Effector memory CD8-positive, alpha-beta T cell (primary cell): ENCODE measurements at regions not wholly inside any gene's neighbourhood (a gene's known extent, or its start where the extent isn't known, plus 50 kb on each side); places are given as distances from the start of the nearest gene placed in this dataset.

Experiments
- ATAC-seq: fragments of 150-1000 bp; cut with Tn5 transposase; replicated peaks from 2 replicates; pipeline ENCODE4 v1.10.0; 2021; ENCODE audit warnings: mild to moderate bottlenecking, moderate library complexity
- DNase-seq, 3 experiments: peaks; one replicate each; pipeline ENCODE4 v3.0.0; 2021
- H3K27ac Mint-ChIP-seq, 2 donors: one replicate each; pipeline ENCODE4 v1.8.0; 2022; ENCODE audit warnings: mild to moderate bottlenecking in 2 of 2, mixed read lengths in 2 of 2, moderate library complexity in 2 of 2
- H3K27me3 Mint-ChIP-seq, 2 donors: one replicate each; pipeline ENCODE4 v1.8.0; 2022; ENCODE audit warnings: mixed read lengths in 2 of 2
- H3K36me3 Mint-ChIP-seq: one replicate; pipeline ENCODE4 v1.8.0; 2022; ENCODE audit warnings: mild to moderate bottlenecking, moderate library complexity, mixed read lengths; ENCODE audit not compliant: insufficient read depth
- H3K4me1 Mint-ChIP-seq, 2 donors: one replicate each; pipeline ENCODE4 v1.8.0; 2022; ENCODE audit warnings: low read depth in 2 of 2, mixed read lengths in 2 of 2
- H3K4me3 Mint-ChIP-seq, 2 donors: one replicate each; pipeline ENCODE4 v1.8.0; 2022; ENCODE audit warnings: mild to moderate bottlenecking in 2 of 2, mixed read lengths in 2 of 2, moderate library complexity in 2 of 2
- H3K9me3 Mint-ChIP-seq, 2 donors: one replicate each; pipeline ENCODE4 v1.8.0; 2022; ENCODE audit warnings: mixed read lengths in 2 of 2

DNA sequence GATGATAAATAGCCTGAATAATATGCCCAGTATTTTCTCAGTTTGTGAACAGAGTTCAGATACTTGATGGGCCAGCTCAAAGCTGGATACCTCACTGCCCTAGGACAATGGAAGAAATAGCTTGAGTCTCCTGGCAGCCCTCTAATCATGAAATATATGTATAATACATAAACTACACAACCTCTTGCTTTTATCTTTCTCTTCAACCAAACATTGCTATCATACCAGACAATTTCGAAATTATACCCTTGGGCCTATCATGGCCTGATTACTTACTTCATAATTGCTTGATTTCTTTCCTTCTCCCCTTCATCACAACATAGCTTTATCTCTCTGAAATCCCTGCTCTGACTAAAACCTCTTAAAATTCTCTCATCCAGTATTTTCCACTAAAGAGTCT, 1144.9 kb upstream of the C9orf72 start:
- DNase-seq (no peak), ATAC-seq (no peak)
- H3K4me1 Mint-ChIP-seq = no peaks in the 10 kb centered on the region

DNA sequence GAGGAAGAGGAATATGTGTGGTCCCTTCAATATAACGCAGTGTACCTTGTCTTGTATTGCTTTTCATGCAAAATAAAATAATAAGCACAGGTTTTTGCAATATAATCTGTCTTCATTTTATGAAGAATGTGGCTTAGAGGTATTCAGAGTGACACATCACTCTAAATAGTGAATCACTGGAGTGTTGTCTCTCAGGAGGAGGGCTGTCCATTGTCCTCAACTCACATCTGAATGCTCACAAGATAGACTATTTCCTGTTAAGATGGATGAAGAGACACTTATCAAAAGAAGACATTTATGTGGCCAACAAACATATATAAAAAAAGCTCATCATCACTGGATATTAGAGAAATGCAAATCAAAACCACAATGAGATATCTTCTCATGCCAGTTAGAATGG, 1147.5 kb upstream of the C9orf72 start:
- Mint-ChIP-seq H3K4me1 (no peaks in the 10 kb centered on the region), H3K9me3 (peaks cover 0 to 1% of the 10 kb centered on the region in 2 donors), H3K27me3 (no peaks in the 10 kb centered on the region), H3K36me3 (no peaks in the 10 kb centered on the region), H3K4me3 (no peak overlapping the region), H3K27ac (no peak overlapping the region)
- DNase-seq = no peak
- ATAC-seq = no peak

More for the DNA sequence above, 1144.9 kb upstream of the C9orf72 start:
- Mint-ChIP-seq H3K9me3 (peaks cover 0 to 4% of the 10 kb centered on the region in 2 donors), H3K36me3 (no peaks in the 10 kb centered on the region), H3K4me3 (no peak overlapping the region), H3K27me3 (no peaks in the 10 kb centered on the region), H3K27ac (no peak overlapping the region)

DNA sequence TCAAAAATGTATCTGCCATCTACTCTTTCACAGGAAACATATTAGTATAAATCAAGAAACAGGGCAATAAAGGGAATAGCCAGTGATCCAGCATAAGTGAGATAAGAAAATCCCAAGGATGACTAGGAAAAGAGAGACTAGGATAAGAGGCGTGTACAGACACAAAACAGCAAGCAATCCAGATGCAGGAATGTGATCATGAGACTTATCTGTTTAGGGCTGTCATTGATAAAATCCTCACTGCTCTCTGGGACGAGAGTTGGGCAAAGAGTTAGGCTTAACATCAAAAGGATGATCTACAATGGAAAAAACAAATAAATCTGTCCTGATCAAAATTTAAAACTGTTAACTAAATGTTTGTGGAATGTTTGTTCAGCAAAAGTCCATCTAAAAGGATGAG, 1156.8 kb upstream of the C9orf72 start:
- Mint-ChIP-seq H3K27ac (no peak overlapping the region), H3K4me1 (no peaks in the 10 kb centered on the region), H3K4me3 (no peak overlapping the region), H3K9me3 (peaks cover 4 to 20% of the 10 kb centered on the region in 2 donors), H3K36me3 (no peaks in the 10 kb centered on the region), H3K27me3 (no peaks in the 10 kb centered on the region)
- ATAC-seq = no peak
- DNase-seq = no peak

DNA sequence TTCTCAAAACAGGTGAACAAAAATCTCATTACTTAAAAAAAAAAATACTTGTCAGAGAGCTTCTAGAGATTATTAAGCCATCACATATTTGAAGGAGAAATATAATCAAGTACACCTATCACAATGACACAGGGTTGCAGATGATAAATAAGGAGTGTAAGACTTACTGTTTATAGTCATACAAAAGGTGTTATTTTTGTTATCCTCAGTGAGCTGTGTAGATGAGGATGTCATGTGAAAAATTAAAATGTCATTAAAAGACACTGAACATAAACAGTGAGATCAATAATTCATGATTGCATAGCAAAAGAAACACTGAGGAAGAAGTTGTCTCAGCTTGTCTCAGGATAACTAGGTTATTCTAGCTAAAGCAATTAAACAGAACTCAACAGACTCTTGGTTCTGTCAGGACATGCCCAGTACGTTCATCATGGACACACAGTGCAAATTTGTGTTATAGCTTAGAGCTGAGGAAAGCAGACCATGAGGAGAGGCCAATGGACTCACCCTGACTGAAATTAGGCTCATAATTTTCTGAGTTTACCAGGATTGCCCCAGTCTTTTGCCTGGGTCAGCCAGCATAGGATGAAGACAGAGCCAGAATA, 1162.6 kb upstream of the C9orf72 start:
- no peak for DNase-seq
- H3K9me3 Mint-ChIP-seq = peaks cover 6 to 8% of the 10 kb centered on the region in 2 donors
- no peak for ATAC-seq
- H3K27ac Mint-ChIP-seq = no peak overlapping the region
- no peaks in the 10 kb centered on the region for H3K36me3 Mint-ChIP-seq
- H3K27me3 Mint-ChIP-seq = no peaks in the 10 kb centered on the region
- H3K4me1 Mint-ChIP-seq = no peaks in the 10 kb centered on the region
- no peak overlapping the region for H3K4me3 Mint-ChIP-seq

DNA sequence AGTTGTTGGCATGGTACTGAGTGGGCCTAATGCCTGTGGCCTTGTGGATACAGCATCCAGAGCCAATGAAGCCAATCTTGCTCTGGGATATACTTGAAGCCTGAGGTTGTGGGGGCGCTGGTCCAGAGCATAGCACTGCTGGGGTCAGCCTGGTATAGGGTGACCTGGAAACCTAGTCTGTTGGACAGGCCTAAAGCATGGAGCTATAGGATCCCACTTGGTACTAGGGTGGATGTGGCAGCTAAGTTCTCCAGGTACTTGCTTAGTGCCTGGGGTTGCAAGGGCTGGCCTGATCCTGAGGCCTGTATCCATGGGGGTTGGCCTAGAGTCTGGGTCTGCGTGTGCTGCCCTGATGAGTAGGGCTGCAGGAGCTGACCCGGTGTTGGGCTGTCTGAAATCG, 1168.2 kb upstream of the C9orf72 start:
- ATAC-seq (no peak), DNase-seq (no peak)
- Mint-ChIP-seq H3K9me3 (peaks cover 8 to 23% of the 10 kb centered on the region in 2 donors), H3K27me3 (no peaks in the 10 kb centered on the region), H3K4me1 (no peaks in the 10 kb centered on the region), H3K36me3 (no peaks in the 10 kb centered on the region), H3K27ac (no peak overlapping the region), H3K4me3 (no peak overlapping the region)

DNA sequence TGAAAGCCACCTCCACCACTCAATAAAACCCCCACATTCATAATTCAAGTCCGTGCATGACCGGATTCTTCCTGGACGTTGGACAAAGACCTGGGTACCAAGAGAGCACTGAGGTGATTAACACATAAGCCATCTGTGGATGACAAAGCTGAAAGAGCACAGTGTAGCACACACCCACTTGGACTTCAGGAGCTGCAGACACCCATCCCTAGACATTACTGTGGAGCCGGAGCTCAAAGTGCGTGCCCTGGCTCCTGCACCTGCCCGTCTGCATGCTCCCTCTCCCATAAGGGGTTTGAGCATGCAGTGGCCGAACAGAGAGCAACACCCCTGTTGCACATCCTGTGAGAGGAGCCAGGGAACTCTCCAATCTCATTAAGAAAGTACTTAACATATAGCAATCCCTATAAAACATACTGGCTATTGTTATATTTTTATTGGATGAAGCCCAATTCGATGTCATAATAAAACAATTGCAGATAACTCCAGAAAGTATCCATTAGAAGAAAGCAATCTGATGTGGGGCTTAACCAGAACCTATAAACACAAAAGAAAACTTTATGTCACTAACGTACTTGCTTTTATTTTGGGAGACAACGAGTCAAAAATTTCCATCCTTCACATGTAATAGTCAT, 1174.2 kb upstream of the C9orf72 start:
- Mint-ChIP-seq H3K4me3 (no peak overlapping the region), H3K27me3 (no peaks in the 10 kb centered on the region), H3K4me1 (no peaks in the 10 kb centered on the region), H3K36me3 (no peaks in the 10 kb centered on the region), H3K9me3 (peaks cover 6 to 26% of the 10 kb centered on the region in 2 donors), H3K27ac (no peak overlapping the region)
- DNase-seq (no peak), ATAC-seq (no peak)

DNA sequence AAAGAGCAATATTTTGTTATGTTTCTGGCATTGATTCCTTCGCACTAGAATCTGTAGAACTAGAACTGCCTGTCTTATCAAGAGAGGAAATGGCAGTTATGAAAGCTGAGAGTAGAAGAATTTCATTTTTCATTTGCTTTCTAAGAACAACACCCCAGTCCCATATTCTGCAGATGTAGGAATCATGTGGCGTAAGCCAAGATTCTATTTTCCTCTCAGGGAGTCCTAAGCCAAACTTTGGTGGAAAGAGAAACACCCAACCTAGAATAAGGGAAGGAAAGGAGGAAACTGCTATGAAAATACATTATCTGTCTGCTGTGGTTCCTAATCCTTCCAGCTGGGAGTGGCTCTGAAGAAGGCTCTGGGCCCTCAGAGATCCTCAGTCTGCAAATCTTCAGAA, 1176.9 kb upstream of the C9orf72 start:
- Mint-ChIP-seq H3K27ac (no peak overlapping the region), H3K27me3 (no peaks in the 10 kb centered on the region), H3K4me1 (no peaks in the 10 kb centered on the region), H3K36me3 (no peaks in the 10 kb centered on the region), H3K4me3 (no peak overlapping the region), H3K9me3 (peaks cover 2 to 11% of the 10 kb centered on the region in 2 donors)
- no peak for DNase-seq
- ATAC-seq = no peak

DNA sequence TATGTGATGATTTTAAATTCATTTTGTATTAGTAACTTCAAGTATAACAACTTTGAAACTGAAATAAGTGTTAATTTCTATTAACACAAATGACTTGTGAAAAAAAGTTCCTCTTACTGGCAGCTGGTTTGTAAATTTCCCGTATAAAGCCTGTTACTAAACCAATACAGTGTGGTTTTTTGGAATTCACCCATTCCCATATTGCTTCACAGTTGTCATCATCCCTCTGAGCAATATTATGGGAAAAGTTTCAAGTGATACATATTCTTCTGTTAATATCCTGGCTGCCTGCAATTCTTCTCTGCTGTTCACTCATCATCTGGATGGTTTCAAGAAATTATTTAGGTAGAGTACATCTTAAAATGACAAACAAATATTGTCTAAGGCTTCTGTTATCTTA, 1185.1 kb upstream of the C9orf72 start:
- no peak overlapping the region for H3K4me3 Mint-ChIP-seq
- H3K36me3 Mint-ChIP-seq = peaks cover 4% of the 10 kb centered on the region
- H3K9me3 Mint-ChIP-seq = peaks cover 6 to 11% of the 10 kb centered on the region in 2 donors
- DNase-seq = no peak
- H3K4me1 Mint-ChIP-seq = no peaks in the 10 kb centered on the region
- no peak for ATAC-seq
- H3K27ac Mint-ChIP-seq = no peak overlapping the region
- no peaks in the 10 kb centered on the region for H3K27me3 Mint-ChIP-seq

DNA sequence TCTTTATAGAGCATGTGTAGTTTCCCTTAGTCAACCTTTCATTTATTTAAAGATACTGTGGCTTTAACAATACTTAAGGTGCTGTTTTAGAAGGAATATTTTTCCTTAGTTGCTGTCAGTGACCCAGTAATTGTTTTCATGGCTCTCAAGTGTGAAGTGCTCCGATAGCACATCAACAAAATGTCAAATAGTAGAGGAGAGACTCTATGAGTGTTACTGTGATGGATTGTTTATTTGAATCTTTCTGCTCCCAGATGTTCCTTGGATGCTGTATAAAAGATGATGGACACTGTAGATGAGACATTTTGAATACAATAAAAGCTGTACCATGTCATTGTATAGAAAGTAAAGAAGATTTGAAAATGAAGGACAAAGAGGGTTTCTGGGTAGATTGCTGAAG, 1185.7 kb upstream of the C9orf72 start:
- H3K4me3 Mint-ChIP-seq = no peak overlapping the region
- ATAC-seq = no peak
- H3K9me3 Mint-ChIP-seq = peaks cover 6 to 11% of the 10 kb centered on the region in 2 donors
- H3K27me3 Mint-ChIP-seq = no peaks in the 10 kb centered on the region
- no peak for DNase-seq
- H3K36me3 Mint-ChIP-seq = peaks cover 4% of the 10 kb centered on the region
- no peak overlapping the region for H3K27ac Mint-ChIP-seq
- H3K4me1 Mint-ChIP-seq = no peaks in the 10 kb centered on the region

DNA sequence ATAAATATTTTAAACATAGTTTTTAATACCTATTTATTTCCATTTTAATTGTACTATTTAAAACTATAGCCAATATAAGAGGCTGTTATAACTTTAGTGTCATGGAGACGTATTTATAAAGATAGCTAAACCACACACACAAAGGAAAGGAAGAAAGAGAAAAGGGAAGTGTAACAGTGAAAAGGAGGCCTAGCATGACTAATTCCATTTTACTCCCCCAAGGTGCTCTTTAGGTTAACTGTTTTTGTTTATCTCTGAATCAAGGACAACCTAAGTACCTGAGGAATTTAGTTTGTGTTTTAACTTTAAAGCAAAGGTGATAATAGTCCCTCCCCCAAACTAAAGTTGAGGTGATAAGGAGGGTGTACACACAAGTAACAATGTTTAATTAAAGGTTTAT, 1188.9 kb upstream of the C9orf72 start:
- Mint-ChIP-seq H3K27me3 (no peaks in the 10 kb centered on the region), H3K36me3 (peaks cover 4% of the 10 kb centered on the region), H3K4me1 (no peaks in the 10 kb centered on the region), H3K9me3 (peaks cover 11% of the 10 kb centered on the region in 2 donors), H3K4me3 (no peak overlapping the region), H3K27ac (no peak overlapping the region)
- DNase-seq (no peak), ATAC-seq (no peak)

DNA sequence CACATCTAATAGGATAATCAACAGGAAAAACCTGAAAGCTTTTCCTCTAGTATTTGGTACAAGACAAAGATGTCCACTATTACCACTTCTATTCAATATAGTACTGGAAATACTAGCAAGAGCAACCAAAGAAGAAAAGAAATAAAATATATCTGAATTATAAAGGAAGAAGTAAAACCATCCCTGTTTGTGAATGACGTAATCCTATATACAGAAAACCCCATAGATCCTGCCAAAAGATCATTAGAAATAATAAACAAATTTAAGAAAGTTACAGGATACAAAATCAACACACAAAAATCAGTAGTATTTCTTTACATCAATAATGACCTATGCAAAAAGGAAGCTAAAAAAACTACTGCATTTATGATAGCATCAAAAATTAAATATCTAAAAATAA, 1191.3 kb upstream of the C9orf72 start:
- no peak for ATAC-seq

DNA sequence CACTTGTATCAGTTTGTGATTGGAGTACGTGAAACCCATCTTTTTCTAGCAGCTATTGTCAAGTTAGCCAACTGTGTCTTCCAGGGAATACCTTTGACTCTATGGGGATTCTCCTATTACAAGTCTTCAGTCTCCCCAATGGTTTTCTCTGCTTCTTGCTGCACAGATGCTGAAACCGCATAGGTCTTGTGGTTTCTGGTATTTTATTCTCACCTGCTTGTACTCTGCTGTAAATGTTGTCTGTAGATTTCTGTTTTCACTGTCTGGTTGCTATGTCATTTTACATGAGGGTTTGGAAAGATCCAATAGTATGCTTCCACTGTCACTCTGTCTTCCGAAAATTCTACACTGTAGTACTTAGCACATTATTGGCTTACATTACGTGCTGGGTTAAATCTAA, 1196.9 kb upstream of the C9orf72 start:
- Mint-ChIP-seq H3K27ac (no peak overlapping the region), H3K9me3 (peaks cover 7 to 13% of the 10 kb centered on the region in 2 donors), H3K36me3 (no peaks in the 10 kb centered on the region), H3K4me1 (no peaks in the 10 kb centered on the region), H3K4me3 (no peak overlapping the region), H3K27me3 (no peaks in the 10 kb centered on the region)
- DNase-seq (no peak), ATAC-seq (no peak)

More for the DNA sequence above, 1191.3 kb upstream of the C9orf72 start:
- H3K27ac Mint-ChIP-seq = no peak overlapping the region
- H3K4me3 Mint-ChIP-seq = no peak overlapping the region
- no peak for DNase-seq
- peaks cover 11% of the 10 kb centered on the region in 2 donors for H3K9me3 Mint-ChIP-seq
- no peaks in the 10 kb centered on the region for H3K36me3 Mint-ChIP-seq
- H3K27me3 Mint-ChIP-seq = no peaks in the 10 kb centered on the region
- no peaks in the 10 kb centered on the region for H3K4me1 Mint-ChIP-seq

DNA sequence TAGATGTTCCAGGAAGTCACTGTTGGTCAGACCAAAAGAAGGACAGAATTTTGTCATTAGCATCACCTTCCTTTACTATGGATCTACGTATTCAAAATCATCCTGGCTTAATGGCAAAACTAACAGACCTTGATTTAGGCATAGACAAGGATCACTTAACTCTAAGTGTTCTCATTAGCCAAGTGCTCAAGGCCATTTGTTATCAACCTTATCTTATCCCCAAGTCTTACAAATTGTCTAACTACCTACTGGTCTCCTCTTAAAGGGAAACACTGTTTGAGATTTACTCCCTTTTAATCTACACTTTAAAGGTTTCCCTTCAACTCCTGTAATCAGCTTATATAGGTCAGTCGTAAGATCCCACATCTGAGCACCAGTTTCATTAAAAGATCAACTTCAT, 1197.5 kb upstream of the C9orf72 start:
- H3K27ac Mint-ChIP-seq = no peak overlapping the region
- DNase-seq (no peak), ATAC-seq (no peak)
- H3K27me3 Mint-ChIP-seq = no peaks in the 10 kb centered on the region
- H3K9me3 Mint-ChIP-seq = peaks cover 7 to 10% of the 10 kb centered on the region in 2 donors
- H3K4me1 Mint-ChIP-seq = no peaks in the 10 kb centered on the region
- H3K4me3 Mint-ChIP-seq = no peak overlapping the region
- no peaks in the 10 kb centered on the region for H3K36me3 Mint-ChIP-seq

DNA sequence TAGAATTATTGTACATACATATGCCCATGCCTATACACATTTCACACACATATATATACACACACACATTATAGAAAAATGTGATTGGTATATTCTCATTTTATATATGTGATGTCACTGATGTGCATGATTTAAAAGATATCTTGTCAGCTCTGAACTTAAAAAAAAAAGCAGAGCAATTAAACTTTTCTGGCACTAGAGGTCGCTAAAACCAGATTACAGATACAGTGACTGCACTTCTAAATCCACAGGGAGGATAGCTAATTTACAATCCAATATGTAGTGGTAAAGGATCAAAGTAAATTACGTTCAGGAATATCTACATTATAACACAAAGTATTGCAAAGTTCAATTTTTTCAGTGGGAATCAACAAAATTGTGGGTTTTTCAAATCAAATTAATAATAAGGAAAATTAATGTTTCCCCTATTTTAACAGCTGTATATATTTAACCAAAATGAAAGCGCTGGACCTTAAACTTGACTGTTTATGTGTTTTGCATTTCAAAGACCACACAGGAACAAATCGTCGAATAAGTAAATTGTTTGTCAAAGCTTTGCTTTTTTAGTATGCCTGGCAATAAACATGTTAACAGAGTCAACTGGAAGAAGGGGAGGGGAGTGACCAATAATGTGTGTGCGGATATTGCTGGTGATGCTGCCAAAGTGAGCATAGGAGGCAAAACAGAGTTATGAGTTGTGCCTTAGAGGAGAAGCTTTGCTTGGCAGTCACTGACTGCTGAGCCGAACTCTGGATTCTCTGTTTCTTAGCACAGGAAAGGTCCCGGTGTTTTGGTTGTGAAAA, 1201.4 kb upstream of the C9orf72 start:
- Mint-ChIP-seq H3K9me3 (peaks cover 7 to 12% of the 10 kb centered on the region in 2 donors), H3K4me1 (no peaks in the 10 kb centered on the region), H3K27ac (no peak overlapping the region), H3K27me3 (no peaks in the 10 kb centered on the region), H3K4me3 (no peak overlapping the region), H3K36me3 (no peaks in the 10 kb centered on the region)
- ATAC-seq = no peak
- no peak for DNase-seq
